PFSK-1 (cell line): ENCODE measurements at regions not wholly inside any gene's neighbourhood (a gene's known extent, or its start where the extent isn't known, plus 50 kb on each side); places are given as distances from the start of the nearest gene placed in this dataset.

ENCODE experiments used
- FOXP2 ChIP-seq: optimal IDR thresholded peaks from 2 replicates; pipeline ENCODE3; 2011; ENCODE audit warnings: borderline replicate concordance, control low read depth, inconsistent platforms; ENCODE audit not compliant: insufficient read depth; ENCODE audit errors: extremely low read length, extremely low read depth
- POLR2AphosphoS5 ChIP-seq: IDR thresholded peaks from 2 replicates; pipeline ENCODE4 v1.6.1; 2012; ENCODE audit warnings: low read depth, mild to moderate bottlenecking, control low read depth, low read length, moderate library complexity
- SIN3A ChIP-seq: IDR thresholded peaks from 2 replicates; pipeline ENCODE4 v1.6.1; 2012; ENCODE audit warnings: mild to moderate bottlenecking, low read length, moderate library complexity, borderline replicate concordance; ENCODE audit not compliant: insufficient read depth
- TAF1 ChIP-seq: IDR thresholded peaks from 2 replicates; pipeline ENCODE4 v1.6.1; 2012; ENCODE audit warnings: low read length, control low read depth, borderline replicate concordance; ENCODE audit not compliant: insufficient read depth
- TF ChIP-seq, protein P1 (sequence below), 2 experiments: IDR thresholded peaks; 2 replicates each; pipeline versions ENCODE4 v1.6.1 to v1.8.0; 2011 to 2012; ENCODE audit warnings: low read depth in 2 of 2, low read length in 2 of 2, control low read depth in 1 of 2, inconsistent platforms in 1 of 2, mild to moderate bottlenecking in 1 of 2, moderate library complexity in 1 of 2; ENCODE audit not compliant: insufficient read depth in 1 of 2

DNA sequence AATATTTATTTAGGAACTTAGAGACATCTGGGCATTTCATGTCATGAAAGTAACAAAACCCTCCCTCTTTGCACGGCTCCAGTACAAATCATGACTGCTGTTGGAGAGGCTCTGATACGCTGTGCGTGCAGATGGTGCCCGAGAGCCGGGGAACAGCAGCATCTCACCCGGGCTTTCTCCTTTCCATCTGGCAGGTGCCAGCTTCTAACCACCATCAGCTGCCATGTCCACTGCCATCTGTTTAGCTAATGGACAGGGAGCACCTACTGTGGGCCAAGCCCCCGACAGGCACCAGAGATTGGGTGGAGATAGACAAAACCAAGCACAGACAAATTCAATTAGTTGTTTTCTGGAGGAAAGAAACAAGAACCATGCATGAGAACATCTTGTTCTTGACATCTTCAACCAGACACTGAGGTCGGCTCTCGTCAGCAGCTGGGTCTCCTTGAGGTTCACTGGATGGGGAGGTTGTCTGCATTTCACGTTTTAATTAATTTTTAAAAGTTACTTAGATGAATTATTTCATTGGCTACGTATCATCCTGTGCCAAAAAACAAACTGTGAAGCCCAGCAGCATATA is 323.7 kb downstream of the THBS2 start:
- TF ChIP-seq, protein P1, sequence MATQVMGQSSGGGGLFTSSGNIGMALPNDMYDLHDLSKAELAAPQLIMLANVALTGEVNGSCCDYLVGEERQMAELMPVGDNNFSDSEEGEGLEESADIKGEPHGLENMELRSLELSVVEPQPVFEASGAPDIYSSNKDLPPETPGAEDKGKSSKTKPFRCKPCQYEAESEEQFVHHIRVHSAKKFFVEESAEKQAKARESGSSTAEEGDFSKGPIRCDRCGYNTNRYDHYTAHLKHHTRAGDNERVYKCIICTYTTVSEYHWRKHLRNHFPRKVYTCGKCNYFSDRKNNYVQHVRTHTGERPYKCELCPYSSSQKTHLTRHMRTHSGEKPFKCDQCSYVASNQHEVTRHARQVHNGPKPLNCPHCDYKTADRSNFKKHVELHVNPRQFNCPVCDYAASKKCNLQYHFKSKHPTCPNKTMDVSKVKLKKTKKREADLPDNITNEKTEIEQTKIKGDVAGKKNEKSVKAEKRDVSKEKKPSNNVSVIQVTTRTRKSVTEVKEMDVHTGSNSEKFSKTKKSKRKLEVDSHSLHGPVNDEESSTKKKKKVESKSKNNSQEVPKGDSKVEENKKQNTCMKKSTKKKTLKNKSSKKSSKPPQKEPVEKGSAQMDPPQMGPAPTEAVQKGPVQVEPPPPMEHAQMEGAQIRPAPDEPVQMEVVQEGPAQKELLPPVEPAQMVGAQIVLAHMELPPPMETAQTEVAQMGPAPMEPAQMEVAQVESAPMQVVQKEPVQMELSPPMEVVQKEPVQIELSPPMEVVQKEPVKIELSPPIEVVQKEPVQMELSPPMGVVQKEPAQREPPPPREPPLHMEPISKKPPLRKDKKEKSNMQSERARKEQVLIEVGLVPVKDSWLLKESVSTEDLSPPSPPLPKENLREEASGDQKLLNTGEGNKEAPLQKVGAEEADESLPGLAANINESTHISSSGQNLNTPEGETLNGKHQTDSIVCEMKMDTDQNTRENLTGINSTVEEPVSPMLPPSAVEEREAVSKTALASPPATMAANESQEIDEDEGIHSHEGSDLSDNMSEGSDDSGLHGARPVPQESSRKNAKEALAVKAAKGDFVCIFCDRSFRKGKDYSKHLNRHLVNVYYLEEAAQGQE (IDR thresholded peaks at IDR 0.05; ENCODE audit: insufficient read depth in 1 of 2, low read depth in 2 of 2, low read length in 2 of 2), result no peak
- TF ChIP-seq POLR2AphosphoS5 (no peak), TAF1 (no peak), FOXP2 (no peak), SIN3A (no peak)

DNA sequence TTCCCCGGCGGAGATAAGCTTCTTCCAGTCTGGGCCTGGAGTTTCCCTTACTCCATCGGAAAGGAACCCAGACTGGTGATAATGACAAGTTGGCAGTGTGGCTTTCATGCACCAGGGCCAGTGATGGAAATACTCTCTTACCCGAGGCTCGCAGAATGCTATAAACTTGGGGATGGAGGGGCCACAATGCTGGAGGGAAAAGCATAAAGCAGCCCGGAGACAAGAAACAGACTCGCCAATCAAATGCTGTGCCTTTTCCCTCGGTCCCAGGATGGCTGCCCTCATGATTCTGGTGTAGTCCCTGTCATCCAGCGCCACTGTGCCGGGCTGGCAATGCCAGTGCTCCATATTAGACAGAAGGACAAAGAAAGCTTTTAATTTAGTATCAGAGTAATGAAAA is 325.6 kb downstream of the THBS2 start:
- TF ChIP-seq, protein P1 (IDR thresholded peaks at IDR 0.05; ENCODE audit: insufficient read depth in 1 of 2, low read depth in 2 of 2, low read length in 2 of 2), result no peak
- TF ChIP-seq TAF1 (no peak), POLR2AphosphoS5 (no peak), FOXP2 (no peak), SIN3A (no peak)

DNA sequence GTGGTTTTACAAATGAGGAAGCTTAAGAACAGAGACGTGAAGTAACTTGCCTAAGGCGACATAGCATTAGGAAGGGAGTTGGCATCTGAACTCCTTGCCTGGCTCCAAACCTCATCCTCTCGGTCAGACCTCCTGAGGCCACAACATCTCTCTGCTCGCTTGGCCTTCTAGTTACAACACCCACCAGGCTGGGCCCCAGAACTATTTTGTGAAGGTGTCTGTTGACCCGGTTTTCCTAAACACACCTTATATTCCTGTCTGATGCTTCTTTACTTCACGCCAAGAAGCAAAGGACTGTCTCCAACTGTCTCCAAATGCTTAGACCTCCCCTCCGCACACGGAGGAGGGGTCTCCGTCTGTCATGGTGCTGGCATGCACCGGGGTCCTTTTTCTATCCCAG is 326.6 kb downstream of the THBS2 start:
- no peak for TF ChIP-seq POLR2AphosphoS5
- no peak for TF ChIP-seq SIN3A
- TF ChIP-seq, protein P1 (IDR thresholded peaks at IDR 0.05; ENCODE audit: insufficient read depth in 1 of 2, low read depth in 2 of 2, low read length in 2 of 2), result no peak
- no peak for TF ChIP-seq TAF1
- TF ChIP-seq FOXP2, result no peak

- TF ChIP-seq SIN3A (no peak), FOXP2 (no peak), POLR2AphosphoS5 (no peak), TAF1 (no peak)
- TF ChIP-seq, protein P1 (IDR thresholded peaks at IDR 0.05; ENCODE audit: insufficient read depth in 1 of 2, low read depth in 2 of 2, low read length in 2 of 2), result no peak
Measured at GRCh38 chr6:168926306-168926705, 327.3 kb downstream of the THBS2 start.
